ENCODE measurements at regions not wholly inside any gene's neighbourhood (a gene's known extent, or its start where the extent isn't known, plus 50 kb on each side); places are given as distances from the start of the nearest gene placed in this dataset.

DNA sequence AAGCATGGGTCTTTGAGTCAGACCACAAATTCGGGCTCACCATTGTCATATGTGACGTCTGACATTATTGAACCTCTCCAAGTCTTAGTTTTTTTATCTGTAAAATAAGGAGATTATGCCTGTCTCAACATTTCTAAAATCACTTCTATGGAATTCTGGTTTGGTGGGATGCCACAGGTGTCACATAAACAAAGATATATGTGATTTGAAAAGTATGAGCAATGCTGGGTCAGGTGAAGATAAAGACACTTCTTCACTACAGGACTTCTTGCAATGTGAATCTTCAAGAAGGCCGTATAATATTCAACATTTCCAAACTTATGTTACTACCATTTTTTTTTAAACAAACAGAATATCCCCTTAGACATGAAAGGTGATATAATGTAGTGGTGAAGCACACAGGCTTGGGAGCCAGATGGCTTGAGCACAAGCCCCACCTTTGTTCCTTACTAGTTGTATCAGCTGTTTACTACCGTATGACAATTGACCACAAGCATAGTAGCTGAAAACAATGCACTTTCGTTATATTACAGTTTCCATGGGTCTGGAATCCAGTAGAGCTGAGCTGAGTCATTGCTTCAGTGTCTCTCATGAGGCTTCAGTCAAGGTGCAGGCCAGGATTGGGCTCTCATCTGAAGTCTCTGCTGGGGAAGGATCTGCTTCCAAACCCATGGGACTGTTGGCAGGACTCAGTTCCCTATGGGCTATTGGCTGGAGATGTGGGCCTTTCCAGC, 87.7 kb downstream of the UTP18 start (continued):
- TF ChIP-seq, protein P1, sequence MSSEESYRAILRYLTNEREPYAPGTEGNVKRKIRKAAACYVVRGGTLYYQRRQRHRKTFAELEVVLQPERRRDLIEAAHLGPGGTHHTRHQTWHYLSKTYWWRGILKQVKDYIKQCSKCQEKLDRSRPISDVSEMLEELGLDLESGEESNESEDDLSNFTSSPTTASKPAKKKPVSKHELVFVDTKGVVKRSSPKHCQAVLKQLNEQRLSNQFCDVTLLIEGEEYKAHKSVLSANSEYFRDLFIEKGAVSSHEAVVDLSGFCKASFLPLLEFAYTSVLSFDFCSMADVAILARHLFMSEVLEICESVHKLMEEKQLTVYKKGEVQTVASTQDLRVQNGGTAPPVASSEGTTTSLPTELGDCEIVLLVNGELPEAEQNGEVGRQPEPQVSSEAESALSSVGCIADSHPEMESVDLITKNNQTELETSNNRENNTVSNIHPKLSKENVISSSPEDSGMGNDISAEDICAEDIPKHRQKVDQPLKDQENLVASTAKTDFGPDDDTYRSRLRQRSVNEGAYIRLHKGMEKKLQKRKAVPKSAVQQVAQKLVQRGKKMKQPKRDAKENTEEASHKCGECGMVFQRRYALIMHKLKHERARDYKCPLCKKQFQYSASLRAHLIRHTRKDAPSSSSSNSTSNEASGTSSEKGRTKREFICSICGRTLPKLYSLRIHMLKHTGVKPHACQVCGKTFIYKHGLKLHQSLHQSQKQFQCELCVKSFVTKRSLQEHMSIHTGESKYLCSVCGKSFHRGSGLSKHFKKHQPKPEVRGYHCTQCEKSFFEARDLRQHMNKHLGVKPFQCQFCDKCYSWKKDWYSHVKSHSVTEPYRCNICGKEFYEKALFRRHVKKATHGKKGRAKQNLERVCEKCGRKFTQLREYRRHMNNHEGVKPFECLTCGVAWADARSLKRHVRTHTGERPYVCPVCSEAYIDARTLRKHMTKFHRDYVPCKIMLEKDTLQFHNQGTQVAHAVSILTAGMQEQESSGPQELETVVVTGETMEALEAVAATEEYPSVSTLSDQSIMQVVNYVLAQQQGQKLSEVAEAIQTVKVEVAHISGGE (CRISPR knock-in tag; IDR thresholded peaks at IDR 0.05) = no peak
- no peak for TF ChIP-seq SRF (IDR thresholded peaks at IDR 0.05; ENCODE audit: low read depth in 2 of 2, low read length in 2 of 2)

DNA sequence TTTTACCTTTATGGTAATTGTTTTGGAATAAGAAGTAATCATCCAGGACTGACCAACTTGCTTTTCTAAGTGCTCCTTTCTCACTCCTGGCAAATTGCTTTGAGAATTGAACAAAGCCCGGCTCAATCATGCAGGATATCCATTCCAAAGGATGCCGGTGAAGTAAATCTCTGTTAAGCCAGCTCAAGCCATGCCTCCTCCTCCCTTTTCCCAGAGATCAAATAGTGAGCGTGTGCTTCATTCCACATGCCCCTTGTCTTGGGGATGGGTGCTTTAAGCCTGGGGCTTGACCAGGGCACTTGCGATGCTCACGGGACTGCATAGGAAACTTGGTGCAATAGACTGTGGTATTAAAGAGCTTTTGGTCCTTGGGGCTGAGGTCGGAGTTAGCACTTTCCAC, 90.7 kb downstream of the UTP18 start:
- TF ChIP-seq ZNF207 (IDR thresholded peaks at IDR 0.05; ENCODE audit: borderline replicate concordance) (no peak), DPF2 (IDR thresholded peaks at IDR 0.05) (no peak), RELA (IDR thresholded peaks at IDR 0.05; ENCODE audit: borderline replicate concordance, partially characterized antibody) (no peak), RCOR1 (conservative IDR thresholded peaks at IDR 0.05; ENCODE audit: low read depth, low read length) (no peak), FOXM1 (IDR thresholded peaks at IDR 0.05; ENCODE audit: low read depth, low read length) (no peak), SPI1 (IDR thresholded peaks at IDR 0.05; ENCODE audit: borderline replicate concordance, insufficient read depth, low read depth, low read length) (no peak), STAT3 (IDR thresholded peaks at IDR 0.05; ENCODE audit: low read depth, low read length) (no peak), FOXK2 (IDR thresholded peaks at IDR 0.05) (no peak), PAX5 (IDR thresholded peaks at IDR 0.05; ENCODE audit: borderline replicate concordance, low read depth, low read length) (no peak), GABPA (IDR thresholded peaks at IDR 0.05; ENCODE audit: low read depth) (no peak)
- intact Hi-C loops (cut with micrococcal nuclease; ENCODE audit: unreplicated experiment) = no loop called here
- FAIRE-seq = no peak
- no peak overlapping the region for H3K4me3 ChIP-seq
- no peaks in the 10 kb centered on the region for H3K79me2 ChIP-seq (ENCODE audit: control insufficient read depth, insufficient read depth, low read length)
- in situ Hi-C loops (cut with MboI) = no loop called here
- no TSS peak for BruUV-seq (replicated peaks)
- H3K36me3 ChIP-seq (ENCODE audit: control insufficient read depth in 2 of 2, insufficient read depth in 2 of 2, low read length in 1 of 2) = no peaks in the 10 kb centered on the region
- ChIA-PET POLR2A (no interaction called here), SMC1A (ENCODE audit: uncharacterized antibody, unreplicated experiment) (no interaction called here), CTCF (no interaction called here), RAD21 (ENCODE audit: unreplicated experiment) (no interaction called here)
- H3K4me1 ChIP-seq (ENCODE audit: control insufficient read depth, insufficient read depth, low read length) = no peaks in the 10 kb centered on the region
- peaks cover 2 to 3% of the 10 kb centered on the region in 2 experiments; a peak in 2 of 4 replicates for H3K27me3 ChIP-seq (replicated peaks in 1 of 2; ENCODE audit: control insufficient read depth in 2 of 2, insufficient read depth in 2 of 2, low read length in 1 of 2)
- no peak overlapping the region for H3K9ac ChIP-seq (ENCODE audit: control insufficient read depth, insufficient read depth, low read length)
- ATAC-seq = no peak
- H3K27ac ChIP-seq (ENCODE audit: control insufficient read depth, insufficient read depth) = no peak overlapping the region
- no peak for DNase-seq (ENCODE audit: low read depth, low spot score)
- H3K9me3 ChIP-seq (replicated peaks; ENCODE audit: control insufficient read depth, insufficient read depth, low read length) = no peaks in the 10 kb centered on the region
- 51% methylated on average over 6 of the region's 6 CpGs for WGBS (ENCODE audit: insufficient coverage, insufficient replicate concordance, low lambda C conversion rate, missing lambda C conversion rate)
- H2AFZ ChIP-seq (ENCODE audit: control insufficient read depth, low read depth, low read length) = no peak overlapping the region
- H3K4me2 ChIP-seq (ENCODE audit: control insufficient read depth, insufficient read depth) = no peak overlapping the region
- H4K20me1 ChIP-seq (ENCODE audit: control insufficient read depth, insufficient read depth) = no peaks in the 10 kb centered on the region

All from GM12878 (cell line).